NCI-H524 (cell line): ENCODE measurements at regions not wholly inside any gene's neighbourhood (a gene's known extent, or its start where the extent isn't known, plus 50 kb on each side); places are given as distances from the start of the nearest gene placed in this dataset.
A peak's percentile ranks its signal among the peaks of the same experiment; 100 is the strongest.

ENCODE experiments used
- DNase-seq, 2 experiments: peaks; one replicate each; lab custom pipeline; 2025; lab: John Stamatoyannopoulos, UW

DNA sequence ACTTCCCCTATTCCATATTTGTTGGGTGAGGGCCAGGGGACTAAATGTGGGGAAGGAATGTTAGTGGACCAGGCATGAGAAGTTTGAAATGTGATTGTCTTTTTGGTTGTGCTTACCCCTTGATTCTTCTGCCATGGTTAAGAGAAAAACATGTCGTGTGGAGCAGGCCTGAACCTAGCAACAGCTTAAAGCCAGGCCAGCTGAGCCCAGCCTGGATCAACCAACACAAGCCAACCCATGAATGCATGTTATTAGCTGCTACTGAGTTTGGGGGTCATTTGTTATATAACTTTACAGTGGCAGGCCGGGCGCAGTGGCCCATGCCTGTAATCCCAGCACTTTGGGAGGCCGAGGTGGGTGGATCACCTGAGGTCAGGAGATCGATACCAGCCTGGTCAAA is 52.4 kb upstream of the TRIO start:
- no peak for DNase-seq

GRCh38 chr5:14090290-14090689 is 52.9 kb upstream of the TRIO start:
- no peak for DNase-seq

DNA sequence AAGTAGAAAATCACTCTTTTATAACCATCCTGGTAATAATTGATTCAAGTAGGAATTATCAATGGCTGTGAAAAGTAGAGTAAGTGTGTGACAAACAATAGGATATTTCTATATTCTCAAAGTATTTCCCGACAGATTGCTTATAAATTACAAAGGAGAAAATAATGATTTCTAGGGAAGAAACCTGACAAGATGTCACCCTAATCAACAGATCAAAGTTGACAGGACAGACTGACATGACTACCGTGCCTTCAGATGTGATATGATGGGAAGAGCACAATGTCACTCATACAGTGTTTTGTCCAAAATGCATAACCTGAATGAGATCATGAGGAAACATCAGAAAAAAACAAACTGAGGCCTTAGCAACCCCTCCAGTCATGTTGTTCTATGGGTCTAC is 53.9 kb upstream of the TRIO start:
- no peak for DNase-seq

GRCh38 chr5:14086261-14086660 is 56.9 kb upstream of the TRIO start:
- no peak for DNase-seq

DNA sequence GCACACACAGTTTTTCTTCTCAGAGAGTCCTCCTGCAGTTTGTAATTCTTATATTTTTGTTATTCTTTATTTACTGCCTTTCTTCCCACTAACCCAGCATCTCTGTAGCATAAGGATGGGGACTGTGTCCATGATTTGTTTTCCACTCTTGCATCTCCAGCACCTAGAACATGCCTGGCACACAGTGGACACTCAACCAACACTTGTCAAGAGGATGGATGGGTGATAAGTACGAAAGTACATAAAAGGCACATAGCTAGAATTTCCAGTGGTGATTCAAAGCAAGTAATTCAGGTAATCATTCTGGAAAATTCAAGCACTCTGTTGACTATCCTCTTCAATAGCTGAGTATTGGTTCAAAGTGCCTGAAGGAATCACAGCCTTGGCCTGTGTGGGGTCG is 60.2 kb upstream of the TRIO start:
- no peak for DNase-seq

DNA sequence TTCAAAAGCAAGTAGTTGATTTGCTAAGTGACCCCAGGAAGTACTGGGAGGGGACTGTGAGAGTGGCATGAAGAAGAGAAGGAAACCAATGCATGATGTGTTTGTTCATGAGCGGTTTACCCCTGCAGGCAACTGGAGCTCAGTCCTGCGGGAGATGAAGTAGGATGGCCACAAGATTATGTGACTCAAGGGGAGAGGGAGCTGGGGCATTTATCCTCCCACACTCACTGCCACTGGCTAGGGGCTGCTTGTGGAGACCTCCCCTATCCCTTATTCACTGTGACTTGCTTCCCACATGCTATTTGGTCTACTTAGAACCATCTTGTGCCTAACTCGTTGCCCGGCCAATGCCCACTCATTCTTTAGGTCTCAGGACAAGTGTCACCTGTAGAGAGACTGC is 60.6 kb upstream of the TRIO start:
- no peak for DNase-seq

- no peak for DNase-seq
Observed at GRCh38 chr5:14081791-14082190, 61.4 kb upstream of the TRIO start.

GRCh38 chr5:14078716-14079115 is 64.4 kb upstream of the TRIO start:
- DNase-seq = no peak

DNA sequence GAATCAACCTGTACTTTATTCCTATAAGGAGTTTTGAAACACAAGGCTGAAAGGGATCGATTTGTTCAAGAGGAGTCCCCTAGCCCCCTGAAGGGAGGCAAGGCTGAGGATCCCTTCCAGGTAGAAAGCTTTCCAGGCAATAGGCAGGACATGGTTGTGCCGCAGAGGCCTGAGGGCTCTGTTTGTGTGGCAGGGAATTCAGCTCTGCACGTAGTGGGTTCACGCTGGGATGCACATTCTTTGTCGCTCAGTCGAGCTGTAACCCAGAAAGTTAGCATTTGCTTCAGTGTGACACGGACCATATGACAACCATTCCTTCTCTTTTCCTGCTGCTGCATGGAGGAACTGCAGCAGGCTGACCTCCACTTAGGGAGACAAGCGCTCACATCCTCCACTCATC is 65.6 kb upstream of the TRIO start:
- DNase-seq = no peak

GRCh38 chr5:14076561-14076960 is 66.6 kb upstream of the TRIO start:
- DNase-seq = peak in 1 of 2 experiments; percentile 18

- peak; percentile 32 to 37 for DNase-seq
Observed at GRCh38 chr5:14075937-14076336, 67.2 kb upstream of the TRIO start.

- DNase-seq = no peak
Observed at GRCh38 chr5:14071433-14071832, 71.7 kb upstream of the TRIO start.

DNA sequence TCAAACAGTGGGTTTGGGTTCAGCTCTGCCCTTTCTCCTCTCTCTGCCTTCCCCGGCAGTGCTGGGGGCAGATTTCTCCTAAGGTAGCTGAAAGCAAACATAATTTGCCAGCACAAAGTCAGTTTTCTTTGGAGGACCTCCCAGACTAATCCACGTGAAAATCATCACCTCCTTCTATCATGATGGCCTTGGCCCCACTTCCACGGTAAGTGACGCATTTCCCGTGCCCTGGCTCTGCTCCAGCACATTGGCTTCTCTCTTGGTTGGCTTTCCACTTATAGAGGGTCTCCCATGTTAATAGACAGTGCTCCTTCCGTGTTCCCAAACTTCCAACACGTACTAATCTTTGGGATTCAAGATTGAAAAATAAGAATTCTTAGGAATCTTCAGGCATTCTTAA is 74.1 kb upstream of the TRIO start:
- no peak for DNase-seq

- no peak for DNase-seq
Observed at GRCh38 chr5:14068136-14068535, 75.0 kb upstream of the TRIO start.

DNA sequence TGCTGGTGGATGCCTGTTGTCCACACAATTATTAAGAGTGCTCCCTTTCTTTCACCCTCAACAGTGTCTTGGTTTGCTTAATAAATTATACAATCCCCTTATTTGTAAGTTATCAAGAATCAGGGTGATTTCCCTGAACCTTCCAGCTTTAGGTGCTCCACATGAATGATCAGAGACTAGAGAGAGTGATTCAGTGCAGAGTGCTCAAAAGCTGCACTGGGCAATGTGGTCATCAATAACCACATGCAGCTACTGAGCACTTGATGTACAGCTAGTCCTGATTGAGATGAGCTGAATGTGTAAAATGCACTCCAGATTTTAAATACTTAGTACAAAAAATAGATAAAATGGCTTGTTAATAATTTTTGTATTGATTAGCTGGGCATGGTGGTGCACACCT is 76.8 kb upstream of the TRIO start:
- DNase-seq = no peak

DNA sequence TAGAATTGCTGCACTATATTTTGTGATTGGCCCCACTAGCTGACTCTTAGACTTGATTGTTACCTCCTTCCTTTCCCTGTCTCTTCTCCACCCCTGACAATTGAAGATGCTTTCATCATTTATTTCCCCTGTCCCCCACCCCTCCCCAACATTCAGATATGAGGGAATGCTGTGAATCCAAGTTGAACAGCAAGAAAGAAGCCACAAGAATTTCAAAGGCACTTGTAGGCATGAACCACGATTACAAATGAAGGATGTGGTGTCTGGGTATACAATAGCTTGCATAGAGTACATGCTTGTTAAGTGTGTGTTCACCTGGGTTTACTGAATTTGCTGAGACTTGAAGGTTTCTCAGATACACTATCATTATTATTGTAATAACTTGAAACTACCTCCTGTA is 78.3 kb upstream of the TRIO start:
- DNase-seq = no peak

GRCh38 chr5:14063691-14064090 is 79.5 kb upstream of the TRIO start:
- DNase-seq = no peak

DNA sequence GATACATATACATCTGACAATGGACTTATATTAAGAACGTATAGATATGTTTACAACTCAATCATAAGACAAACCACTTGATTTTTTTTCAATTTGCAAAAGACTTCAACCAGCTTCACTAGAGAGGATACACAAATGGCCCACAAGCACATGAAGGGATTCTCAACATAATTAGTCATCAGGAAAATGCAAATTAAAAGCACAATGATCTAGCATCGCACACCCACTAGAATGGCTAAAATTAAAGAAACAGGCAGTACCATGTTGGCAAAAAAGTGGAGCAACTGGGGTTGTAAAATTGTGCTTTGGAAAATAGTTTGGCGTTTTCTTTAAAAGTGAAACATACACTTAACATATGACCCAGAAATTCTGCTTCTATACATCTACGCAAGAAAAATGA is 80.0 kb upstream of the TRIO start:
- DNase-seq = no peak

DNA sequence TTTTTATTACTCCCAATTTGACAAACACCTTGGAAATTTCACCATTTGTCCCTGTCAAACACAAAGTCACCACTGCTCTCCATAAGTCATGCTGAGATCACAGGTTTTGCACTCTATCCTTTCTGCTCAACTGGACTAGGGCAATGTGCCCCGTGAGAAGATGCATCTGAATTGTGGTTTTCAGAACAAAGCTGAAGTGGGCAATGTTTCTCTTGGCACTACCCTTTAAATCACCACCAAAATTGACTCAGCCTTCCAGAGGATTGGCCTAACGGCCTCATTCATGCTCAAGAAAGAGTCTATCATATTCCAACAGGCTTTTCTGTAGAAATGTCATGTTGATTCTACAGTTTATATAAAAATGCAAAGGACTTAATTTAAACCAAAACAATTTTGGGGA is 81.0 kb upstream of the TRIO start:
- no peak for DNase-seq

- DNase-seq = peak in 1 of 2 experiments; percentile 49
Observed at GRCh38 chr5:14061106-14061505, 82.0 kb upstream of the TRIO start.

- no peak for DNase-seq
Observed at GRCh38 chr5:14060218-14060617, 82.9 kb upstream of the TRIO start.

DNA sequence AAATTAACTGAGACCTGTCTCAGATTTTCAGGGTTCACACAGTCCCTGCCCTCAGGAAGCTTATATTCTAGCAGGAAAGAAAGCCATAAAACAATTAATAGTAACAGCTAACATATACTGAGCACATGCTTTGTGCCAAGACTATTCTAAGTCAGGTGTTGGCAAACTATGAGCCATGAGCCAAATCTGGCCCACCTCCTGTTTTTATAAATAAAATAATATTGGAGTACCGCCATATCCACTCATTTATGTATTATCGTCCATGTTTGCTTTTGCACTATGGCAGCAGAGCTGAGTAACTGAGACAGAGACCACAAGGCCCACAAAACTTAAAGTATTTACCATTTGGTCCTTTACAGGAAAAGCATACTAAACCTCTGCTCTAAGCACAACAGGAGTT is 83.3 kb upstream of the TRIO start:
- no peak for DNase-seq

- DNase-seq = no peak
Observed at GRCh38 chr5:14057289-14057688, 85.9 kb upstream of the TRIO start.

GRCh38 chr5:14056039-14056438 is 87.1 kb upstream of the TRIO start:
- DNase-seq = no peak
